IMR-90 (cell line): ENCODE measurements at regions not wholly inside any gene's neighbourhood (a gene's known extent, or its start where the extent isn't known, plus 50 kb on each side); places are given as distances from the start of the nearest gene placed in this dataset.

Source experiments
- ATAC-seq: fragments of 200-7000 bp; cut with Tn5 transposase; 2 replicates; pipeline ENCODE4 v1.9.1; 2020; ENCODE audit warnings: low read depth, mild to moderate bottlenecking, moderate library complexity
- BruUV-seq: library from RNA; stranded (reverse); fragments of 400-500 nt; replicated peaks from 2 replicates; lab custom pipeline; 2021; lab: Mats Ljungman, UMichigan
- CTCF ChIA-PET: fragments of 300-600 bp; formaldehyde crosslinking; extraction: SDS; loops from one replicate; lab custom pipeline; 2021; ENCODE audit warnings: antibody characterized with exemption; lab: Yijun Ruan, JAX
- POLR2A ChIA-PET: fragments of 300-600 bp; sonication (Branson Sonifier 250); formaldehyde crosslinking; loops from one replicate; lab custom pipeline; 2022; ENCODE audit warnings: antibody characterized with exemption; ENCODE audit not compliant: unreplicated experiment; lab: Charles Lee
- DNase-seq: peaks from one replicate; pipeline ENCODE4 v3.0.0; 2013
- H2AFZ ChIP-seq: replicated peaks from 2 replicates; pipeline ENCODE3; 2013; ENCODE audit warnings: low read length, mild to moderate bottlenecking; ENCODE audit not compliant: poor library complexity
- H2AK5ac ChIP-seq: 2 replicates; pipeline ENCODE4 v1.6.1; 2013; ENCODE audit warnings: low read depth, low read length, inconsistent platforms
- H2AK9ac ChIP-seq: replicated peaks from 2 replicates; pipeline ENCODE3; 2013; ENCODE audit warnings: mild to moderate bottlenecking, low read depth, low read length, moderate library complexity; ENCODE audit not compliant: poor library complexity
- H2BK120ac ChIP-seq: 2 replicates; pipeline ENCODE4 v1.6.1; 2013; ENCODE audit warnings: low read depth, low read length, inconsistent platforms
- H2BK15ac ChIP-seq: 3 replicates; pipeline ENCODE4 v1.6.1; 2013; ENCODE audit warnings: low read depth, low read length, inconsistent platforms
- H2BK20ac ChIP-seq: 2 replicates; pipeline ENCODE4 v1.6.1; 2013; ENCODE audit warnings: low read depth, mild to moderate bottlenecking, inconsistent platforms, low read length, moderate library complexity
- H2BK5ac ChIP-seq: 2 replicates; pipeline ENCODE4 v1.6.1; 2013; ENCODE audit warnings: mild to moderate bottlenecking, low read depth, low read length, inconsistent platforms; ENCODE audit not compliant: poor library complexity, severe bottlenecking
- H3K14ac ChIP-seq: replicated peaks from 2 replicates; pipeline ENCODE4 v1.6.1; 2013; ENCODE audit warnings: low read depth, low read length, inconsistent platforms
- H3K18ac ChIP-seq: 2 replicates; pipeline ENCODE4 v1.6.1; 2013; ENCODE audit warnings: low read depth, low read length, control low read depth
- H3K23ac ChIP-seq: 2 replicates; pipeline ENCODE4 v1.6.1; 2013; ENCODE audit warnings: low read depth, low read length, inconsistent platforms
- H3K27ac ChIP-seq: 2 replicates; pipeline ENCODE4 v1.5.1; 2013; ENCODE audit warnings: mild to moderate bottlenecking, control low read depth, low read length; ENCODE audit not compliant: insufficient read depth
- H3K27me3 ChIP-seq: 2 replicates; pipeline ENCODE4 v1.6.1; 2013; ENCODE audit warnings: low read length; ENCODE audit not compliant: control insufficient read depth, insufficient read depth
- H3K36me3 ChIP-seq: 2 replicates; pipeline ENCODE4 v1.6.1; 2013; ENCODE audit warnings: low read length, mixed read lengths; ENCODE audit not compliant: control insufficient read depth, insufficient read depth
- H3K4ac ChIP-seq: 2 replicates; pipeline ENCODE4 v1.6.1; 2013; ENCODE audit warnings: low read depth, low read length, inconsistent platforms
- H3K4me1 ChIP-seq: 2 replicates; pipeline ENCODE4 v1.6.1; 2013; ENCODE audit warnings: low read length, mixed read lengths; ENCODE audit not compliant: control insufficient read depth, insufficient read depth
- H3K4me2 ChIP-seq: 2 replicates; pipeline ENCODE4 v1.6.1; 2013; ENCODE audit warnings: low read depth, mild to moderate bottlenecking, control low read depth, low read length, moderate library complexity
- H3K4me3 ChIP-seq: 2 replicates; pipeline ENCODE4 v1.5.1; 2013; ENCODE audit warnings: low read depth, mild to moderate bottlenecking, control low read depth, low read length, moderate library complexity; ENCODE audit not compliant: insufficient read depth
- H3K56ac ChIP-seq: 2 replicates; pipeline ENCODE4 v1.6.1; 2013; ENCODE audit warnings: low read length, inconsistent platforms; ENCODE audit not compliant: insufficient read depth; ENCODE audit errors: extremely low read depth
- H3K79me1 ChIP-seq, 2 experiments: 2 replicates each; pipeline ENCODE4 v1.6.1; 2013; ENCODE audit warnings: low read length in 2 of 2, inconsistent platforms in 1 of 2, low read depth in 1 of 2
- H3K9ac ChIP-seq: 2 replicates; pipeline ENCODE4 v1.6.1; 2013; ENCODE audit warnings: low read depth, low read length, control low read depth
- H3K9me1 ChIP-seq: 2 replicates; pipeline ENCODE4 v1.6.1; 2013; ENCODE audit warnings: low read length, inconsistent platforms; ENCODE audit not compliant: insufficient read depth
- H3K9me3 ChIP-seq: 2 replicates; pipeline ENCODE4 v1.6.1; 2013; ENCODE audit warnings: low read length; ENCODE audit not compliant: control insufficient read depth, insufficient read depth
- H4K20me1 ChIP-seq: 2 replicates; pipeline ENCODE4 v1.6.1; 2013; ENCODE audit warnings: low read length, inconsistent platforms; ENCODE audit not compliant: insufficient read depth
- H4K5ac ChIP-seq: 2 replicates; pipeline ENCODE4 v1.6.1; 2013; ENCODE audit warnings: mild to moderate bottlenecking, low read depth, low read length, control low read depth
- H4K8ac ChIP-seq, 2 experiments: 2 replicates each; pipeline ENCODE4 v1.6.1; 2013; ENCODE audit warnings: low read depth in 2 of 2, low read length in 2 of 2, control low read depth in 1 of 2, inconsistent platforms in 1 of 2
- H4K91ac ChIP-seq: 2 replicates; pipeline ENCODE4 v1.6.1; 2013; ENCODE audit warnings: low read depth, low read length, inconsistent platforms; ENCODE audit not compliant: insufficient read depth
- BHLHE40 ChIP-seq: fragments of 150-350 bp; IDR thresholded peaks from 2 replicates; pipeline ENCODE4 v1.6.1; 2016; ENCODE audit warnings: mild to moderate bottlenecking, low read depth, low read length
- CEBPB ChIP-seq: IDR thresholded peaks from 2 replicates; pipeline ENCODE4 v1.6.1; 2012; ENCODE audit warnings: low read depth, low read length, improper control_type of control experiment
- CHD1 ChIP-seq: IDR thresholded peaks from 2 replicates; pipeline ENCODE4 v1.6.1; 2012; ENCODE audit warnings: low read depth, low read length, improper control_type of control experiment
- FOS ChIP-seq: fragments of 150-350 bp; IDR thresholded peaks from 2 replicates; pipeline ENCODE4 v1.6.1; 2016; ENCODE audit warnings: low read depth, low read length
- MAFK ChIP-seq: IDR thresholded peaks from 2 replicates; pipeline ENCODE4 v1.6.1; 2012; ENCODE audit warnings: low read depth, low read length, improper control_type of control experiment
- MAZ ChIP-seq: IDR thresholded peaks from 2 replicates; pipeline ENCODE4 v1.6.1; 2012; ENCODE audit warnings: low read depth, mild to moderate bottlenecking, low read length, improper control_type of control experiment, moderate library complexity, borderline replicate concordance
- MXI1 ChIP-seq: IDR thresholded peaks from 2 replicates; pipeline ENCODE4 v1.6.1; 2012; ENCODE audit warnings: low read depth, mild to moderate bottlenecking, low read length, moderate library complexity, borderline replicate concordance
- NFE2L2 ChIP-seq: fragments of 150-350 bp; IDR thresholded peaks from 2 replicates; pipeline ENCODE4 v1.6.1; 2016; ENCODE audit warnings: low read depth, mild to moderate bottlenecking, low read length
- POLR2A ChIP-seq: IDR thresholded peaks from 2 replicates; pipeline ENCODE4 v1.6.1; 2012; ENCODE audit warnings: mild to moderate bottlenecking, low read depth, low read length
- RAD21 ChIP-seq: IDR thresholded peaks from 2 replicates; pipeline ENCODE4 v1.6.1; 2012; ENCODE audit warnings: low read length, improper control_type of control experiment
- RCOR1 ChIP-seq: IDR thresholded peaks from 2 replicates; pipeline ENCODE4 v1.6.1; 2012; ENCODE audit warnings: mild to moderate bottlenecking, low read length, improper control_type of control experiment; ENCODE audit not compliant: insufficient replicate concordance
- RFX5 ChIP-seq: IDR thresholded peaks from 2 replicates; pipeline ENCODE4 v1.8.0; 2012; ENCODE audit warnings: low read depth, mild to moderate bottlenecking, low read length, moderate library complexity
- SMC3 ChIP-seq: fragments of 150-350 bp; IDR thresholded peaks from 2 replicates; pipeline ENCODE4 v1.6.1; 2016; ENCODE audit warnings: low read depth, mild to moderate bottlenecking, antibody characterized with exemption, low read length, moderate library complexity
- WGBS, 2 experiments: methylation state at CpG; one replicate each; pipeline versions ENCODE4 v1.1.5 to v1.1.7; 2013; ENCODE audit warnings: missing lambda C conversion rate in 2 of 2; ENCODE audit not compliant: insufficient read length in 1 of 2; ENCODE audit errors: extremely low coverage in 2 of 2; 5-methylcytosine and 5-hydroxymethylcytosine counted together
- dilution Hi-C: fragments of 300-500 bp; cut with HindIII; formaldehyde crosslinking; loops from one replicate; pipeline ENCODE4 v1.14.3; 2018; ENCODE audit warnings: low sequenced_read_pairs; ENCODE audit not compliant: unreplicated experiment
- in situ Hi-C: fragments of 300-500 bp; cut with MboI; formaldehyde crosslinking; loops from 3 replicates; pipeline ENCODE4 v1.14.3; 2019; ENCODE audit warnings: low sequenced_read_pairs, inconsistent platforms, mixed read lengths
- intact Hi-C: fragments of 100-400 bp; cut with micrococcal nuclease; formaldehyde crosslinking; loops from 2 replicates; pipeline ENCODE4 v1.10.0; 2022
- TF ChIP-seq, protein P1 (sequence below): conservative IDR thresholded peaks from 2 replicates; pipeline ENCODE4 v1.5.1; 2012; ENCODE audit warnings: mild to moderate bottlenecking, low read depth, low read length, improper control_type of control experiment
- TF ChIP-seq, protein P2 (sequence below): fragments of 150-350 bp; IDR thresholded peaks from 2 replicates; pipeline ENCODE4 v1.6.1; 2017; ENCODE audit warnings: mild to moderate bottlenecking, antibody characterized with exemption, low read length, low read depth
- TF ChIP-seq, protein P3 (sequence below): fragments of 150-350 bp; IDR thresholded peaks from 2 replicates; pipeline ENCODE4 v1.6.1; 2016; ENCODE audit warnings: low read depth, mild to moderate bottlenecking, low read length, moderate library complexity, borderline replicate concordance

DNA sequence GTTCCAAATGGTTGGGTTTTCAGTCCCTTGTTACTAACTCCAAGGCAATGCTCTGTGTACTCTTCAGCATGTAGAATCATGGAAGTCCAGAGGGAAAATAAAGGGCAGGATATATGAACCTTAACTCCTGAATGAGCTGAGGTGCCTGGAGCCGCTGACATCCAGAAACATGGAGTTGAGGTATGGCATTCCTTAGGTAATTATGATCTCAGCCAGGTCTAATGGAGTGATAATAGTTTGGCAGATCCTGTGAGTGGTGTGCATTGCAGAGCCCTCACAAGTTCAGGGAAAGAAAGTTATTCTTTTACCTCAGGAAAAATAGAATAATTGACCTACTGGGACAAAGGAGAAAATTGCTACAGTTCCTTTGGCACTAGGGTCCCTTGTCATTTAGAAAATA is 369.1 kb downstream of the ZNF608 start:
- H3K18ac ChIP-seq: no peak overlapping the region
- H3K4me1 ChIP-seq: no peaks in the 10 kb centered on the region
- no TSS peak for BruUV-seq
- H3K14ac ChIP-seq: no peak overlapping the region
- H2AK9ac ChIP-seq: no peak overlapping the region
- no peak for ATAC-seq
- H3K9ac ChIP-seq: no peak overlapping the region
- no peak overlapping the region for H2BK15ac ChIP-seq
- 0 out of 2 replicates have a peak, but pooled peaks cover 3% of the 10 kb centered on the region for H3K9me3 ChIP-seq
- H2AFZ ChIP-seq: no peak overlapping the region
- TF ChIP-seq RAD21 (no peak), SMC3 (no peak), RCOR1 (no peak), BHLHE40 (no peak), POLR2A (no peak), FOS (no peak), RFX5 (no peak), MAZ (no peak), MAFK (no peak), MXI1 (no peak), CEBPB (no peak), CHD1 (no peak), NFE2L2 (no peak)
- TF ChIP-seq, protein P1, sequence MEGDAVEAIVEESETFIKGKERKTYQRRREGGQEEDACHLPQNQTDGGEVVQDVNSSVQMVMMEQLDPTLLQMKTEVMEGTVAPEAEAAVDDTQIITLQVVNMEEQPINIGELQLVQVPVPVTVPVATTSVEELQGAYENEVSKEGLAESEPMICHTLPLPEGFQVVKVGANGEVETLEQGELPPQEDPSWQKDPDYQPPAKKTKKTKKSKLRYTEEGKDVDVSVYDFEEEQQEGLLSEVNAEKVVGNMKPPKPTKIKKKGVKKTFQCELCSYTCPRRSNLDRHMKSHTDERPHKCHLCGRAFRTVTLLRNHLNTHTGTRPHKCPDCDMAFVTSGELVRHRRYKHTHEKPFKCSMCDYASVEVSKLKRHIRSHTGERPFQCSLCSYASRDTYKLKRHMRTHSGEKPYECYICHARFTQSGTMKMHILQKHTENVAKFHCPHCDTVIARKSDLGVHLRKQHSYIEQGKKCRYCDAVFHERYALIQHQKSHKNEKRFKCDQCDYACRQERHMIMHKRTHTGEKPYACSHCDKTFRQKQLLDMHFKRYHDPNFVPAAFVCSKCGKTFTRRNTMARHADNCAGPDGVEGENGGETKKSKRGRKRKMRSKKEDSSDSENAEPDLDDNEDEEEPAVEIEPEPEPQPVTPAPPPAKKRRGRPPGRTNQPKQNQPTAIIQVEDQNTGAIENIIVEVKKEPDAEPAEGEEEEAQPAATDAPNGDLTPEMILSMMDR: no peak
- TF ChIP-seq, protein P2, sequence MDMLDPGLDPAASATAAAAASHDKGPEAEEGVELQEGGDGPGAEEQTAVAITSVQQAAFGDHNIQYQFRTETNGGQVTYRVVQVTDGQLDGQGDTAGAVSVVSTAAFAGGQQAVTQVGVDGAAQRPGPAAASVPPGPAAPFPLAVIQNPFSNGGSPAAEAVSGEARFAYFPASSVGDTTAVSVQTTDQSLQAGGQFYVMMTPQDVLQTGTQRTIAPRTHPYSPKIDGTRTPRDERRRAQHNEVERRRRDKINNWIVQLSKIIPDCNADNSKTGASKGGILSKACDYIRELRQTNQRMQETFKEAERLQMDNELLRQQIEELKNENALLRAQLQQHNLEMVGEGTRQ: no peak
- TF ChIP-seq, protein P3, sequence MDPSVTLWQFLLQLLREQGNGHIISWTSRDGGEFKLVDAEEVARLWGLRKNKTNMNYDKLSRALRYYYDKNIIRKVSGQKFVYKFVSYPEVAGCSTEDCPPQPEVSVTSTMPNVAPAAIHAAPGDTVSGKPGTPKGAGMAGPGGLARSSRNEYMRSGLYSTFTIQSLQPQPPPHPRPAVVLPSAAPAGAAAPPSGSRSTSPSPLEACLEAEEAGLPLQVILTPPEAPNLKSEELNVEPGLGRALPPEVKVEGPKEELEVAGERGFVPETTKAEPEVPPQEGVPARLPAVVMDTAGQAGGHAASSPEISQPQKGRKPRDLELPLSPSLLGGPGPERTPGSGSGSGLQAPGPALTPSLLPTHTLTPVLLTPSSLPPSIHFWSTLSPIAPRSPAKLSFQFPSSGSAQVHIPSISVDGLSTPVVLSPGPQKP: no peak
- H3K79me1 ChIP-seq: no peaks in the 10 kb centered on the region
- in situ Hi-C loops: no loop called here
- H4K20me1 ChIP-seq: no peaks in the 10 kb centered on the region
- H3K4me3 ChIP-seq: no peak overlapping the region
- no peaks in the 10 kb centered on the region for H3K9me1 ChIP-seq
- no peaks in the 10 kb centered on the region for H3K36me3 ChIP-seq
- no peak overlapping the region for H4K5ac ChIP-seq
- no peak overlapping the region for H3K23ac ChIP-seq
- dilution Hi-C loops: no loop called here
- no peak overlapping the region for H4K91ac ChIP-seq
- H2BK120ac ChIP-seq: no peak overlapping the region
- no peak overlapping the region for H2BK20ac ChIP-seq
- intact Hi-C loops: no loop called here
- no peak overlapping the region for H3K4ac ChIP-seq
- no peak overlapping the region for H3K56ac ChIP-seq
- ChIA-PET POLR2A (no interaction called here), CTCF (no interaction called here)
- 75% methylated on average over 1 of the region's 1 CpG; no CpG with 5 or more reads in 1 of the 2 experiments for WGBS, 2 experiments
- H4K8ac ChIP-seq: no peak overlapping the region
- H3K27me3 ChIP-seq: no peaks in the 10 kb centered on the region
- no peak for DNase-seq
- H3K4me2 ChIP-seq: no peak overlapping the region
- H3K27ac ChIP-seq: no peak overlapping the region
- no peak overlapping the region for H2BK5ac ChIP-seq
- no peak overlapping the region for H2AK5ac ChIP-seq
